GM20431 (cell line): ENCODE measurements at regions not wholly inside any gene's neighbourhood (a gene's known extent, or its start where the extent isn't known, plus 50 kb on each side); places are given as distances from the start of the nearest gene placed in this dataset.

ENCODE experiments used
- in situ Hi-C: fragments of 300-500 bp; cut with MseI, MboI; formaldehyde crosslinking; loops from one replicate; pipeline ENCODE4 v1.15.0; 2020; ENCODE audit warnings: low sequenced_read_pairs; ENCODE audit not compliant: unreplicated experiment

DNA sequence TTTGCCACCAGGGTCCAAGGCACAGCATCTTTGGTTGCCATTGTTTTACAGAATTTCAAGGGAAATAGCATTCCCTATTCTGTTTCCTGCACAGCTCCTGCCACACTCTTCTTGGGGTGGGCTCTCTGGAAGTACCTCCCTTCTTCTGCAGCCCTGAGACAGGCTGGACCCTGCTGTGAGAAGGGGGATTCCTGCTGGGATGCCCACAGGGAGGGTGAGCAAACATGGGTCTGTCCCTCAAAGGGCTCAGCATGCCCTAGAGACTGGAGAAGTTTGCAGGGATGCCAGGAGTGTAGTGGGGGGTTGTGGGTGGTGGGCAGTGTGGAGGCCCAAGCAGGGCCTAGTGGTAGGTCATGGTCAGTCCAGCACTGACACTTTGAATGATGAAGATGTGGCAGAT is 222.2 kb upstream of the GPR26 start:
- in situ Hi-C loops: no loop called here

DNA sequence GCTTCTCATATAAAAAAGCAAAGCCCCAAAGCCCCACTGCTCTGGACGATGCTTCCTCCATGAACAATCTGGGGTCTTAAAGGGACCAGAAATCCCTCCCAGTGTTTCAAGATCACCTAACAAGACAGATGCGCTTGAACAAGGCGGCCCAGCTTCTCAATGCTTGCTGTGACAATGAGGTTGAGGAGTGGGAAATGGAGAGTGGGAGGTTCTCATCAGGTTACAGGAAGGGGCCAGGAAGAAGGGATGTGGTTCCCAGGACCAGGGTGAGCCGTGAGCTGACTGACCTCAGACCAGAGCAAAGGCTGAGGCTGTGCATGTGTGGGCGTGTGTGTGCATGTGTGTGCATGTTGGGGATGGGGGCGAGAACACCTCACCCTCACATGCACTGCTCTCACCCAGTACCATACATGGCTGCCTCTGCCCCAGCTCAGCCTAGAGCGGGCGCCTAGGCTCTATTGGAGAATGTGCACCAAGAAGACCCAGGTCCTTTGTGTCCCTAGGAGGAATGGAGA is 220.8 kb upstream of the GPR26 start:
- in situ Hi-C loops: no loop called here

DNA sequence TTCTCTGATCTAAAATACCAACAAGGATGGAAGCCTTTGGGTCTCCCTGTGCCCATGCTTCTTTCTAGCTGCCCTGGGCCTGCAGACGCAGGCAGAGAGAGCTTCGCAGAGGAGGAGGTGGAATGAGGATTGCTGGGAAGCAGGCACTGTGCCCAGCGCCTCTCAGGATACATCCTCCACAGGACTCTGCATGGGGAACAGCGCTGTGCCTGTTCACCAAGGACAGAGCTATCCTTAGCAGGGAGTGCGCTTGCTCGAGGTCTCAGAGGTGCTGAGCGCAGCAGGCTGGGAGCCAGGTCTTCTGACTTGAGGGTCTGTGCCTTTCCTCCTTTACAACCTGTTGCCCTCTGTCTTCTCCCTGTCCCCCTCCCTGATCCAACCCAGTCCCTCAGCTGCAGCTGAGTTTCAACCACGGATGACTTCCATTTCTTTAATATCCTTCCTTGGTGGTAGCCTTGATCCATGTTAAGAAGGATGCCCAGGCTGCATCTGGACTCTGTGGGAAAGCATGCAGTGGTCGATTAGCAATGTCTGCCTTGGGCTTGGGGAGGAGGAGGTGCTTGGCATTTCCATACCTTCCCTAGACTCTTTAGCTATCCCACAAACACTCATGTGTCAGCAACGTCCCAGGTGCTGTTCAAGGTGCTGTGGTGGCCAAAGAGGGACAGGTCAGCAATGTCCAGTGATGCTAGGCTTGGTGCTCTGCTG is 219.6 kb upstream of the GPR26 start:
- in situ Hi-C loops: no loop called here

DNA sequence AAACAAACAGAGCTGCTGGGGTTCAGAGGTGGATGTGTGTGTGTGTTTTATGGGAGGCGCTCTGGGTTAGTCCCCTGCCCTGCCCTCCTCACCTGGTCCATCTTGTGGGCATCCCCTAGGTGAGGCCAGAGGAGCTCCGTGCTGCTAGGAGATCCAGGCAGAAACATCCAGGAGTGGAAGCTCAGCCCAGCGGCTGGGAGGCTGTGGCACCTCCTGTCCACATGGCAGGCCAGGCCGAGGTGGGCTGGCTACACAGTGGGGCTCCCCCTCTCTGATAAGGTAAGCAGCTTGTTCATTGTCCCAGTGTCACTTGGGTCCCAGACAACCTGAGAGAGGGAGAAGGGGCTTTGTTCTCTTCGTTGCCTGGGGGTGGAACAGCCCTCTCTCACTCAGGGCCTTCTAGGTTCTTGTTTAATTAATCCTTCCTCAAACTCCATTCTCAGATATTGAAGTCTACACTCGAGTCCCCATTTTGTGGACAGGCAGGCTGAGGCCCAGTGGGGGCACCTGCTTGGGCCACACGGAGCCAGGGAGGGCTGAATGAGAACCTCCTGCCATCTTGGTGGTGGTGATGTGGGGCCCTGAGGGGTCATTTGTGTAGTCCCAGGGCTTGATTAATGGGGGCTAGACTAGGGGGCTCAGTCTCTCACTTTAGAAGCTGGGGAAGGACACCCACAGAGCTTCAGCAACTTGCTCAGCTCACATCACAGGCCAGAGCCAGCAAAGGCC is 216.8 kb upstream of the GPR26 start:
- in situ Hi-C loops: no loop called here

DNA sequence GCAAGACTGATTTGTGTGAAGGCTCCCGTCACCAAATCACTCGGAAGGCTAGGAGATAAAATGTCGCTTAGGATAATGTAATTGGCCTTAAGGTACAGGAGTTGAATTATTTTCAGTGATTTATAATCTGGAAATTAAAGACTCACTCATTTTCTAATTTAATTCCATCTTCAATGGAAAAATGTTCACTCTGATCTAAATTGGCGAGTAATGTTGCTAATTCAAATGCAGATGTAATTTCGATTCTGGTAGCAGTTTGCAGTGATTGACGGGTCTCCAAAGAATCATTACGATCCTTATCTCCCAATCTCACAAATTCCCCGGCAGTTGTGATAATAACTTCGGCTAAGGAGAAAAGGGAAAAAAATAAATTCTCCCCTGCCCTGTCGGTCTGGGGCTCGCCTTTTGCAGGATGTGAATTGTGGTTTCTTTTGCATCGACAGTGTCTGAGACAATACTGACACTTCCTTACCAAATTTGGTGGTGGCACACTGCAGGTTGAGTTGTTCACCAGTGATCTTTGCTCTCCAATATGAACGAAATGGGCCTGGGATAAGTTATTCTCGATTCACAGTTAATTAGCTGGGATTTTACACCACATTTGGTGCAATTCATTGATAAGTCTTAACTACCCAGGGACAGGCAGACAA is 215.1 kb upstream of the GPR26 start:
- in situ Hi-C loops: no loop called here

DNA sequence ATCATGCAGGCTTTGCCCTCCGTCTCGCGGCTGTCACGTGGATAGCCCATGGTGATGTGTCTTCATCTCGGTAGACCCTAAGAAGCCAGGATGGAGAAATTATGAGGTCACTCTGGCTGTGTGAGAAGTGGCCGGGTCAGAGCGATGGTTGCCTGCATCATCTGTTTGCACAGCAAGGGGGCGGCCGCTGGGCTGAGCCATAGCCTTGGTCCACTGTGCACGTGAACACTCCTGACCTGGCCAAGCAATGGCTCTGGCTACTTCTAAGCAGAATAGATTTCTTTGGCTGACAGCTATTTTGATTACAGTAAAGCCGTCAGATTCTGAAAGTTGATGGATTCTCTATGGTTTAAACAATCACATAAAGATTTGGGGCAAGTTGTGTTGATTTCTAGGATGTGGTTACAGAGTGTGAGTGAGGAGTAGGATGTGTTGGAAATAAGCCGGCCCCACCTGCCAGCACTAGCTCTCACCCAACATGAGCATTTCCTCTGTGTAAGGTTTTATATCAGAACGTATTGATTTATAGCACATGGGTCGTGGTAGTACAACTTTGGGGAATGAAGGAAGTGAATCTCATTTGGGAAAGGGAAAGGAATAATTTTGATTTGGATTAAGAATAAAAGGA is 214.4 kb upstream of the GPR26 start:
- in situ Hi-C loops: no loop called here

DNA sequence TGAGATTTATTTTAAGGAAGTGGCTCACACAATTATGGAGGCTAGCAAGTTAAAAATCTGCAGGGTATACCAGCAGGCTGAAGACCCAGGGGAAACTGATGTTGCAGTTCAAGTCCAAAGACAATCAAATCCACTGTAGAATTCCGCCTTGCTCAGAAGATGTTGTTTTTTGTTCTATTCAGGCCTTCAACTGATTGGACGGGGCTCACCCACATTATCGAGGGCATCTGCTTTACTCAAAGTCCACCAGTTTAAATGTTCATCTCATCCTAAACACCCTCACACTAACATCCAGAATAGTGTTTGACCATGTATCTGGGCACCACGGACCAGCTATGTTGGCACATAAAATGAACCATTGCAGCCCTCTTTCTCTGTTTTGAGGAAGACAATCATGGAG is 211.2 kb upstream of the GPR26 start:
- in situ Hi-C loops: no loop called here

DNA sequence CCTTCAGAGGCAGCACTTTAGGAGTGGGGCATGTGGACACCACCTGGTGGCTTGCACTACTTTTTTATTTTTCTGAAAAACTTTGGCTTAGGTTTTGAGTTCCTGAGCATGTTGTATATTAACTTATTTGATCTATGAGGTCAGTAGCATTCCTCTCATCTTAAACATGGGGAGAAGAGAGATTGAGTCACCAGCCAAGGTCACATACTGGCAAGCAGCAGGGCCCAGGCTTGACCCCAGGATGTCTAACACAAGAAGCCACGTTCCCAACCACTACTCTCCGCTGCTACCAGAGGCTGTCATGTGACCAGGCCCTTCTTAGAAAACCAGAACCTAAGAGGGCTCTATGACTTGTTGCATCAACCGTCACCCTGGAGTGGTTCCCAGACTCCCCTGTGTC is 210.3 kb upstream of the GPR26 start:
- in situ Hi-C loops: no loop called here

DNA sequence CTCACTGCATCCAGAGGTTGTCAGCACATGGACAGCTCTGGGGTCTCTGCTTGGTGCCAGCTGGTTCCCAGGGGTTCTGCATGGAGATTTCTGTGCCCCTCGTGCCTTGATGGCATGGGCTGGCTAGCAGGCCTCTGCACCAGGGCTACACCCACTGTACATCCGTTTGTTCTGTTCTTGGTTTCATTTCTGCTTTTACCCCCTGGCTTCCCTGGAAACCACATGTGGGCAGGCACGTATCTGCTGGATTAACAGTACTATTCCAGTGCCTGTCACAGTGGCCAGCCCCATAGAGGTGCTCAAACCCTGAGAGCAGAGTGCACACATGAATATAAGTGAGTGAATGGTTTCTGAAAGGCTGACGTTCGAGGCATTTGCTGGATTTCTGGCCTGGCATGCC is 207.2 kb upstream of the GPR26 start:
- in situ Hi-C loops: no loop called here

DNA sequence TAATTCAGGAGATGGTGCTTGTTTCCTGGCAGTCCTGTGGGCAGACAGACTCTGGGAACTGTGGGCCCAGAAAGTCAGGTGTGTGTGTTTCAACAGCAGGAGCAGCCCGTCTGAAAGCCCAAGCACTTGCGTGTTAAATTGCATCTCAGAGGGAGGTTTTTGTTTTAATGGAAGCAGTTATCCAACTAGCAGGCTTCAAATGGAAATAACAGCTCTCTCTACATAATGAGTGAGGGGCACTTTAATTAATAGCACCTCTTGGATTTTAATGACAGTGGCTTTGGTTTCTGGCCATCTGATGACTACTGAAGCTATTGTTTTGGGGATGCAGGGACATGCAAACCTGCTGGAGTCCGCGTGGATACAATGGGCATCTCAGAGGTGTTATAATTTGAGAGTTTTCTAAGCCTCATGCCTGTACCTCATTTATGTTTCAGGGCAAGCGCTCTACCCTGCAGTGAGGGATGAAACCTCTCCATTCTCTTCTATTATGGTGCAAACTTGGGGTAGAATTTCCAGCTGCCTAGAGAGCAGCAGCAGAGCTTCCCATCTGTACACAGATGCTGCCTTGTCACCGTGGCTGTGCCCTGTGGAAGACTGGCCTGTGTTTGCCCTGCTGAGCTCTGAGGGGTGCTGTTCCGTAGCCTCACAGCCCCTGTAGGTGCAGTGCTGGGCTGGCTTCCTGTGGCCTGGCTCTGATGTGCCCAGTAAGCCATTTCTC is 206.6 kb upstream of the GPR26 start:
- in situ Hi-C loops: no loop called here

DNA sequence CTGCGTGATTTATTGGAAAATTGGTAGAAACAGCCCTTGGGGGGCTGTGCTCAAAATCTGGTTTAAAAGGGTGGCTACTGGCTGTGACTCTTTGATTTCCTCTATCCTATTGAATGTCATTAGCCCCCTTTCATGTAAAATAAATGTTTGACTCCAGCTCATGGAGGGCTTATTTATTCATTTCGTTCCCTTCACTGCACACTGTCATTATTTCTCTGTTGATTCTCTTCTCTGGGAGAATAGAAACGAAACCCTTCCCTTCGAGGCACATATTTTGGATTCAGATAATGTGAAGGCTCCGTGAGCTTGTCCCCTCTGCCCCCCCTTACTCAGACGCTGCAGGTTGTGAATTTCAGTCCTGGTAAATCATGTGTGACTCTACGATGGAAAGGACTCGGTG is 203.9 kb upstream of the GPR26 start:
- in situ Hi-C loops: no loop called here

DNA sequence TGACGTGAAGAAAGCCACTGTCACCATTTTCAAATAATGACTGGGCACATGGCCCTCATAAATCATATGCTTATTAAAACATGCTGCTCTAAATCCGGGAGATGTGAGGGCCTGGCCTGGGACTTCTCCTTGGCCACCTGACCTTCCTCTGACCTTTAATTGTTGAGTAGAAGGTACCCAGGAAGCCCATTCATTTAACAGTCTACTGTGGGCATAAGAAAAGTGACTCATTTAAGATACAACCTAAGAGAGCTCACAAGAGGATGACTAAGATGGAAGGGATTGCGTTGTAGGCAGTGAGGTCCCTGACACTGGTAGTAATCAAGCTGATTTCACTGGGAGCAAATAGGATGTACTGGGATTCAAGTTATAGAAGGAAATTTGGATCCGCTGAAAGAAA is 203.4 kb upstream of the GPR26 start:
- in situ Hi-C loops: no loop called here

DNA sequence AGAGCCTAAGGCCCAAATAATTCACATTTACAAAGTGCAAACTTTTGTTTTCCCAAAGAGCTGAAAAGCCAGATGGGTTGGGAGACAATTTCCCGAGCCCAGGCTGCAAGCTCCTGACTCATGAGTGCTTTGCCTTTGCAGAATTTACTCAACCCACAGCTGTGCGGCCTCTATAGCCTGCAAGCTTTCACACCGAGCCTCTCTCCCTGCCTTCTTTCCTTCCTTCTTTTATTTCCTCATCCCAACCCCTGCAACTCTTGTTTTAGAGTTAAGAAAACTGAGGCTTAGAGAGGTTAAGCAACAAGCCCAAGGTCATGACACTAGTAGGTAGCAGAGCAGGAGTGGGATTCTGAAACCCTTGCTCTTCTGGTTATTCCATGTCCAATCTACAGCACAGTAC is 203.0 kb upstream of the GPR26 start:
- in situ Hi-C loops: no loop called here

DNA sequence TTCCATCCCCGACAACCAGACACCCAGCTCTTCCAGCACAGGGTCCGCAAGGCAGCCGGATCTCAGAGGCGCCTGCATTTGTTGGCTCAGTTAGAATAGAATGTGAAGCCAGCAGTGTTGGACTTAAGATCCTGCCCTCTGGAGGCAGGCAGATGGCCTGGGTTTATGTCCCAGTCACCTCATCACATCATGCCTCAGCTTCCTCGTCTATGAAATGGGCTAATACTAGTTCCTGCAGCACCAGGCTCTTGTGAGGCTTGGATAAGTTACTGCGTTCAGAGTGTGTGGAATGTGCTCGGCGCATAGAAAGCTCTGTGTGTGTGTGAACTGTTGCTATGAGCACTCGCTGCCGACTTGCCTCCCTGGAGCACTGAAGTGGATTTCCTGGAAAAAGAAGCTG is 202.5 kb upstream of the GPR26 start:
- in situ Hi-C loops: no loop called here

DNA sequence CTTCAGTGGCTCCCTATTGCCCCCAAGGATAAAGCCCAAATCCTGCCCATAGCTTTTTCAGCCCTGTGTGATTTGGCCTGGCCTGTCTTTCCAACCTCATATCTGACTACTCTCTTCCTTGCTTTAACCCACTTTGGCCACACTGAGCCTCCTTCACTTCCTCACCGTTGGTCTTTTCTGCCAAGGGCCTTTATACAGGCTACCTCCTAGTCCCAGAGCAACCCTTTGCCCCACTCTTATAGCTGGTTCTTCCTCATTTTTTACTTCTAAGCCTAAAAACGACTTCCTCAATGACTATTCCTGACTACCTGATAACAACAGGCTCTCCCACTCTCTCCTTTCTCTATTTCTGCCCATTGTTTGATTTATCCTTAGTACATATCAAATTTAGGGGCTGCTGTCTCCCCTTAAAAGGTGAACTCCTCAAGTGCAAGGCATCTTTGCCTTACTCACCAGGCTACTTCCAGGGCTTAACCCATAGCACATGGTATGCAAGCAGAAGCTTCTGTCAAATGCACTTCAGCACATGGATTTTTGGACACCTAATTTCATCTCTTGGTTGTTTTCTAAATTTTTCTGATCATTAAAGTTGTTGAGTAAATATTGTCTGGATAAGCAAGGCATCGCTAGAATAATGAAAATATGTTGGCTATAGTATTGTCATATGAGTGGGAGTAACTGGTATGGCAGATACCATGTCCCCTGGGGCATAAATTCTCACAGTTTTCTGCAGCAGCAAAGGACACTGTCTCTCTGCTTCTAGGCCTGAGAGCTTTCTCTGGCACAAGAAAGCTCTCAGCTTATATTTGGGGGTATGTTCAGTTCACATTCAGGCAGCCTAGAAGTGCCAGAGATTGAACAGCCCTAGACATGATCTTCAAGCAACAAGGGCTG is 201.5 kb upstream of the GPR26 start:
- in situ Hi-C loops: no loop called here

DNA sequence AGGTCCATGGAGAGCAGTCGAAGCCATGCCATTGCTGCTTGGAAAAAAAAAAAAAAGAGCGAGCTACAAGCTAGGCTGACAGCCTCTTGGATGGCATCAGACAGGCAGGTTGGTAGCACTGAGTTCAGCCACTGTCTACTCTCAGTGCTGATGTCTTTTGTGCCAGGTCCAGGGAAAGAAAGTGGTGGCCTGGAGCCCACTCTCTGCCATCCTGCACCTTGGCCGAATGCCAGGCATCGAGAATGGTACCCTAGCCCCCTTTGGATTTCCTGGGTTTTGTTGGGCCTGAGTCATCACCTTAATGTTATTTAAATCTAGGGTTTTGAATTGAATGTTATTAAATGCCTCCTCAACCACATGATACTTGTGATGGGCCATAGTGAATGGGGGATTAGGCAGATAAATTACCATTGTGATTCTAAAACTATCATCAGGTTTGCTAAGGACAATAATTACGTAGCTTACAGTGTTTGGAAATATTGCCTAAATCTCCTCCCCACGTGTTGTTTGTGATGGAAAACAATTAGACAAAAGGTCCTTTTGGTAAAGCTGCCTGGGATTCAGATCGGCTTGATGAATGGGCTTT is 195.7 kb upstream of the GPR26 start:
- in situ Hi-C loops: no loop called here

DNA sequence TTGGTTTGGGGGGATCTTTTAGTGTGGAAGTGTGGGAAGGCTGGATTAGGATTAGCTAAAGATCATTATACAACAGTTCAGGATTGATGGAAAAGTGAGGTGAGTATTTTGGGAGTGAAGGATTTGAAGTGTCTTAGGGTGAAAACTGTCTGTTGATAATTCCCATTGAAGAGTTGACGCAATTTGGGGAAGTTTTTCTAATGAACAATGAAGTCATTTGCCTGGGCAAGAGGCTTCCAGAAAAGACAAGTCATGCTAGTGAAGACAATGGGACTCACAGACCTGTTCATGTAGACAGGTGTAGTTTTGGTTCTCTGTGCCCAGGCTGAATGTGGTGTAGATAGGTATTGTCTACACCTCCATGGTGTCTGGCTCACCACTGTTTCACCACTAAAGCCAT is 194.3 kb upstream of the GPR26 start:
- in situ Hi-C loops: no loop called here

DNA sequence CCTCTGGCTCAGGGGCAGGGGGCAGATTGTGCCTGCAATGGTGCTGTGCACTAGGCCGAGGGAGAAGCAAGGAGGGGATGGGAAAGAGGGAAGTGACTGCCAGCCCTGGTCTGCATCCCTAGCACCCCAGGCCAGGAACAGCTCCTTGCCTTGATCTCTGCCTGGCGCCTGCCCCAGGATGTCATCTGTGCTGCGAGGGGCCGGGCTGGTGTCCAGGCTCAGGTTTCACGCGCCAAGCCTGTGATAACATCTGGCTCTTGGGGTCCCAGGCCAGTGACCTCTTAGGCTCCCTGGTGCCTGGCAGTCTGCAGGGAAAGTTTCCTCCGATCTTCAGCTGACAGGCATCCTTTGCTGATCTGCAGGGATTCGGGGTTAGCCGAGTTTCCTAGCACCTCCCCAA is 193.5 kb upstream of the GPR26 start:
- in situ Hi-C loops: no loop called here

DNA sequence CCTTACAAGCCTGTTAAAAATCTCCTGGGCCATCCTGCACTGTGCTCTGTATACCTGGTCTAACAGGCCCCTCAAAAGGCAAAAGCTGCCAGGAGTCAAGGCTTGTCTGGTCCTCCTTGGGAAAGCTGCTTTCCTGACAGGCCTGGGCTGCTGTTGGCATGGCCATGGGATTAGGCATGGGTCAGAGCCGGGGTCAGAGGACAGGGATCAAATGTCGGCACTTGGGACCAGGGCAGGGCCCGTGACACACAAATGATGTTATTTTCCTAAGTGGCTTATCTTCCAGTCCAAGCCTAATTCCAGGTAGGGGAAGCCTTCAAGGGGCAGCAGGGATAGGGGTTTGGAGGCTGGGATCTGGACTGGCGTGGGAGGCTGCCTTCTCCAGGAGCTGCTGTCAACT is 191.5 kb upstream of the GPR26 start:
- in situ Hi-C loops: no loop called here
